Upper lobe of left lung (tissue), 4 donors: ENCODE measurements at regions not wholly inside any gene's neighbourhood (a gene's known extent, or its start where the extent isn't known, plus 50 kb on each side); places are given as distances from the start of the nearest gene placed in this dataset.

ENCODE experiments used
- CTCF ChIP-seq, 6 experiments: fragments of 450-650 bp in 4 of 6; fragments of 200-600 bp in 2 of 6; sonication (generic) in 2 of 6; IDR thresholded peaks; one replicate each; pipeline ENCODE4 v1.5.1; 2016 to 2019; ENCODE audit warnings: antibody characterized with exemption in 6 of 6
- EP300 ChIP-seq, 4 donors: sonication (generic); formaldehyde crosslinking; IDR thresholded peaks; one replicate each; pipeline ENCODE4 v1.5.1; 2017; ENCODE audit warnings: antibody characterized with exemption in 4 of 4, control low read depth in 2 of 4
- POLR2A ChIP-seq, 4 donors: fragments of 450-650 bp; IDR thresholded peaks; one replicate each; pipeline ENCODE4 v1.5.1; 2016 to 2017; ENCODE audit warnings: antibody characterized with exemption in 4 of 4, mild to moderate bottlenecking in 2 of 4
- POLR2AphosphoS5 ChIP-seq, 2 donors: sonication (generic); formaldehyde crosslinking; IDR thresholded peaks; one replicate each; pipeline ENCODE4 v1.5.1; 2017; ENCODE audit warnings: antibody characterized with exemption in 2 of 2

- no peak for TF ChIP-seq CTCF (IDR thresholded peaks at IDR 0.05)
- no peak for TF ChIP-seq POLR2AphosphoS5 (IDR thresholded peaks at IDR 0.05)
- TF ChIP-seq EP300 (IDR thresholded peaks at IDR 0.05), result no peak
- no peak for TF ChIP-seq POLR2A (IDR thresholded peaks at IDR 0.05)
These were observed 363.3 kb downstream of the ARL4A start for GRCh38 chr7:13050703-13051102.
